ENCODE measurements at regions not wholly inside any gene's neighbourhood (a gene's known extent, or its start where the extent isn't known, plus 50 kb on each side); places are given as distances from the start of the nearest gene placed in this dataset.

DNA sequence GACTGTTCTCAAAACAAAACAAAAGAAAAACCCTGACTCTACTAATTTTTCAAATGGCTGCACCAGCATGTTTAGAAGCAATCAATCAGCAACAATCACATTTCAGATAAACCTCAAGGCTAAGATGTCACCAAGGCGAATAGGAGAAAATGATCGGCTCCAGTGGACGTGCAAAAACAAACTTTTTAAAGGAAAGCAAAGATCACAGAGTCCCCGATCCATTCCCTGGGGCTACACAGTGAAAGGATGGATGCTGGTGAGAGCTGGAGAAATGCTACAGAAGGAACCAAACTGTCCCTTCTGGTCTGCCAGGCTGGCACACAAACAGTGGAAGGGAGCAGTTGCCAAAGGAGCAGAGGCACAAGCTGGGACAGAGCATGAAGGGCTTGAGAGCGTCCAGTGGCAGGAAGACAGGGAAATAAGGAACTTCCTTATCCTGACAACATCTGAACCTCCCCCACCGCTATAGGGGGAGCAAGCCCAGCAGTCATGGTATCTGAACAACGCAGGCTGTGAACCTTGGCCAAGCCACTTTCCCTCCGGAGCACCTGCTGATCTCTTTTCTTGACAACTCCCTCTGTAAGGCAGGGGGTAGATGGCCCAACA is 73.7 kb upstream of the HIVEP1 start:
- TF ChIP-seq POLR2A (IDR thresholded peaks at IDR 0.05; ENCODE audit: low read depth, low read length) (no peak), POLR2AphosphoS5 (IDR thresholded peaks at IDR 0.05; ENCODE audit: low read depth, low read length) (no peak)
